DMS114 treated with DMSO at 0.1 percent for 48 hours (cell line): ENCODE measurements at regions not wholly inside any gene's neighbourhood (a gene's known extent, or its start where the extent isn't known, plus 50 kb on each side); places are given as distances from the start of the nearest gene placed in this dataset.

Experiments used
- DNase-seq: peaks from one replicate; lab custom pipeline; 2025; ENCODE audit not compliant: unreplicated experiment; lab: John Stamatoyannopoulos, UW

DNA sequence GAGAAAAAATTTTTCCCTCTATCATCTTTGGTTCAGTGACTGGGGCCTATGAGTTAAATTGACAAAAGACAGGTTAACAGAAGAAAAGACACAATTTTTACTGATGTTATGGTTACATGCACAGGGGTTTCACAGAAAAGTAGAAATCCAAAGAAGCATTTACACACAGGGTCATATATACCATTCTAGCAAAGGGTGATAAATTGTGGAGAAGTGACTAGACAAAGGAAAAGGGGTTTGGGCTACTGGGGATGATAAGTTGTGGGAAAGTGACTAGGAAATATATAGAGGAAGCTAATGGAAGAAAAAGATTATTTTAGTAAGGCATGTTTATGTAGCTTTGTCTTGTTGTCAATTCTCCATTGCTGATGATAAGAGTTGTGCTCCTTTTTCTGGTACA, 276.7 kb upstream of the JARID2 start:
- DNase-seq, result no peak

GRCh38 chr6:14972379-14973067, 273.3 kb upstream of the JARID2 start:
- no peak for DNase-seq

DNA sequence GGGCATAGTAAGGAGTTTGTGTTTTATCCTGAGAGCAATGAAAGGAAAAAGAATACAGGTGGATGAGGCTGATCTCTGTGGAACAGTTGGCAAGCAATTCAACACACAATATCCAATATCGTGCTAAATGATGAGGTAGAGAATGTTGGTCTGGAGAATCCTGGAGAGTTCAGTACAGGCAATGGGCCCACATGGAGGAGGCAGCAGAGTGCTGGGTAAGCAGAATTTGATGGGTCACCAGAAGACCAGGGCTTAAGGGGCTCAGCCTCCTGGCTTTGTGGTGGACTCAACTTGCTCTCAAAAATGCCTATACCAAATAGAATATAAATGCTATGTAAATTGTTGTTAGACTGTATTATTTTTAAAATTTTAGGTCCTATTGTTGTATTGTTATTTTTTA, 271.5 kb upstream of the JARID2 start:
- no peak for DNase-seq

- no peak for DNase-seq
Measured at GRCh38 chr6:14974792-14975470, 270.9 kb upstream of the JARID2 start.

GRCh38 chr6:14975471-14975817, 270.4 kb upstream of the JARID2 start:
- DNase-seq, result no peak

DNA sequence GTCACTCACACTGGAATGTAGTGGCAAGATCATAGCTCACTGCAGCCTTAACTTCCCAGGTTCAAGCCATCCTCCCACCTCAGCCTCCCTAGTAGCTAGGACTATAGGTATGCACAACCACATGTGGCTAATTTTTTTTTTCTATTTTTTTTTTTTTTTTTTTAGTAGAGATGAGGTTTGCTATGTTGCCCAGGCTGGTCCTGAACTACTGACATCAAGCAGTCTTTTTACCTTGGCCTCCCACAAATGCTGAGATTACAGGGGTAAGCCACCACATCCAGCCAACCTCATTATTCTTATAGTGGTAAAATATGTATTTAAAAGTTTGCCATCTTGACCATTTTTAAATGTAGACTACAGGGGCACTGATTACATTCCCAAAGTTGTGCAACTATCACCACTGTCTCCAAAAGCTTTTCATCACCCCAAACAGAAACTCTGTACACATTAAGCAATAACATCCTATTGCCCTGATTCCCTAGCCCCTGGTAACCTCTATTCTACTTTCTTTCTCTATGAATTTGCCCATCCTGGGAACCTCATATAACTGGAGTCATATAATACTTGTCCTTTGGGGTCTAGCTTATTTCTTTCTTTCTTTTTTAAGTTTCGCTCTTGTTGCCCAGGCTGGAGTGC, 268.0 kb upstream of the JARID2 start:
- DNase-seq, result no peak

- no peak for DNase-seq
Measured at GRCh38 chr6:14981960-14982359, 263.9 kb upstream of the JARID2 start.

- DNase-seq, result no peak
Measured at GRCh38 chr6:14983599-14984518, 262.0 kb upstream of the JARID2 start.

- DNase-seq, result no peak
Measured at GRCh38 chr6:14984519-14984853, 261.4 kb upstream of the JARID2 start.

DNA sequence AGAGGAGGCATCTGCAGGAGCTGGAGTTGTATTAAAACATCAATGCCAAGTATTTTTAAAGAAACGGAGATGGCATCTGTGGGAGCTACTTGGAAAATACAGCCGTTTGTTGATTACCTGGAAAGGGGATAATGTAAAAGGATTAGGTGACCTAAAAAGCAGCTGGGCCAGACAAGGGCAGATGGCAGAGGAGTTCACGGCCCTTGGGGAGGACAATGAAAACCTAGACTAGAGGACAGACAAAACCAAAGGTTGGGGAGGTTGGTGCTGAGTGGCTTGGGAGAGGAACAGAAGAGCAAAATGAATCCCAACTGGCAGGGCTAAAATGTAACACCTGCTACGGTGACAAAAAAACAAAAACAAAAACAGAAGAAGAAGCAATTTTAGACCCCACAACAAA, 260.5 kb upstream of the JARID2 start:
- no peak for DNase-seq

DNA sequence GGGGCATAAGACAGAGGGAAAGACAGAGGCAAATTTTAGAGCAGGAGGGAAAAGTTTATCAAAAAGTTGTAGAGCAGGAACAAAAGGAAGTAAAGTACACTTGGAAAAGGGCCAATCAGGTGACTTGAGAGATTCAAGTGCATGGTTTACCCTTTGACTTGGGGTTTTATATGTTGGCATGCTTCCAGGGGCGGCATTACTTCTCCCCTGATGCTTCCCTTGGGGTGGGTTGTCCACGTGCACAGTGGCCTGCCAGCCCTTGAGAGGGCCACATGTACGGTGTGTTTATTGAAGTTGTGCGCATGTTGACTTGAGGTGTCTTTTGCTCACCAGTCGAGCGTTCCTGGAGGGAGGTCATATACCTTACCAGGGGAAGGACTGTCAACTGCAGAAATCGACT, 259.5 kb upstream of the JARID2 start:
- DNase-seq, result no peak

GRCh38 chr6:14987490-14987889, 258.4 kb upstream of the JARID2 start:
- no peak for DNase-seq

DNA sequence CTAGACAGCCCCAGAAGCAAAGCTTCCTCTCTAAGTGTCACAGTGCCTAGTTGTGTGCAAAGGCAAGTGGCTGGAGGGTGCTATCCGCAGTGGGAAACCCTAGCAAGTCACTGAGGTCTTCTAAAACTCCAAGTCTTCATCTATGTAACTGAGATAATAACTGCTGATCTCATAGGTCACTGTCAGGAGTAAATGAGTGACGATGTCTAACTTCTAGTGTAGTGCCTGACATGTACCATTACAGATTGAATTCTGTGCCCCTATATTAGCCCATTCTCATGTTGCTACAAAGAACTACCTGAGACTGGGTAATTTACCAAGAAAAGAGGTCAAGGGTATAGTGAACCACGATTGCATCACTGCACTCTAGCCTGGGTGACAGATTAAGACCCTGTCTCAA, 253.5 kb upstream of the JARID2 start:
- no peak for DNase-seq

GRCh38 chr6:14995208-14995607, 250.7 kb upstream of the JARID2 start:
- DNase-seq, result no peak

GRCh38 chr6:14995966-14996602, 249.8 kb upstream of the JARID2 start:
- no peak for DNase-seq

GRCh38 chr6:14996892-14997291, 249.0 kb upstream of the JARID2 start:
- DNase-seq, result no peak

GRCh38 chr6:14997507-14997906, 248.4 kb upstream of the JARID2 start:
- DNase-seq, result no peak

DNA sequence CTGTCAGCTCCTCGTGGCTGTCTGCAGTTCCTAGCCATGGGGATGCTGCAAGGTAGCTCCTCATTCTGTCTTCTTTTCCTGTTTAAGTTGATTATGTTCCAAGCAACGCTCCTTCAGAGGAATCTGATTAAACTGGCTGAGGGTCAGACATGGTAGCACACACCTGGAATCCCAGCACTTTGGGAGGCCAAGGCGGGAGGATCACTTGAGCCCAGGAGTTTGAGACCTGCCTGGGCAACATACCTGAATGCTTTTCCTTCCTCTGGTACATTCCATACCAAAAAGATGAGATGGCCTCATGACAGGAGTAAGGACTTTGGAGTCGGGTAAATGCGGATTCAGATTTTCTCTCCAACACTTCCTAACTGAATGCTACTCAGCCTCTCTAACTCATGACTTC, 246.8 kb upstream of the JARID2 start:
- no peak for DNase-seq

DNA sequence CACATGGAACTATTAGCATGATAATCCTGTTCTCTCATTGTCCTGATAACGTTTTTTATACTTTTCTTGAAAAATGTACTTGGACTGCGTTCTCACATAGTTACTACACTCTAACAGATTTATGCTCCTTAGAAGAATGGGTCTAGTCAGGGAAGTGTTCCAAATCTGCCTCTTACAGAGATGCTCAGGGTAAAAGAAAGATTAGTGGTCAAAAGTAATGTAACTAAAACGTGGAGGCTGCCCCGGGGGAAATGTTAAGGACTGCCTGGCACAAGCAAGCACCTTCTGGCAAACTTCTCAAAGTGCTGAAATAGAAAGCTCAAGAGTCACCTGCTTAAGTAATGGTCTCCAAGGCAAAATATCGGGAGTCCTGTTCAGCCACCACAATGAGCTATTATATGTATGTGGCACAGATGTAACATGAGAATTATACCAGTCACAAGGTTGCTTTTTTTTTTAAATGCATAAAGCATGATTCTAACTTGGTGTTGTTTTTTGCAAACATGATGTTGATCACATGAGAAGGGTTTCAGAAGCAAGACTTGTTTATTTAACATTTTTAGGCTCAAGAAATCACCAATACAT, 244.5 kb upstream of the JARID2 start:
- no peak for DNase-seq

DNA sequence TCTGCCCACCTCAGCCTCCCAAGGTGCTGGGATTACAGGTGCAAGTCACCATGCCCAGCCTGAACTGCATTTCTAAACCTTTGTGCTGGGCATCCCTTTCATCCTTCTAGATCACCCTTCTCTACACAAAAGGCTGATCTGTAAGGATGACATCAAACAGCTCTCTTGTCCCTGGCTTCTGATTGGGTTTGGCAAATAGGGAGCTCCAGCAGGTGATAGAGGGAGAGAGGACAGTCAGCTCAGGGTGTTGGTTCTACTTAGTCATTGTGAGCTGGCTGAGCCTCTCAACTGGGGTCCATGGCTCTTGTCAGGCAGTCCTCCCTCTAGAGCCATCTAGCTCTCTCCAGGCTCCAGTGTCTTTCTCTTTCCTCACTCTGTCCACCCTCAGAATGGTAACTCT, 237.6 kb upstream of the JARID2 start:
- no peak for DNase-seq

GRCh38 chr6:15014958-15015357, 230.9 kb upstream of the JARID2 start:
- DNase-seq, result no peak
